Prostate gland (tissue), 2 donors: ENCODE measurements at regions not wholly inside any gene's neighbourhood (a gene's known extent, or its start where the extent isn't known, plus 50 kb on each side); places are given as distances from the start of the nearest gene placed in this dataset.

Experiments used
- DNase-seq: peaks from one replicate; pipeline ENCODE4 v3.0.0-alpha.2; 2019; ENCODE audit warnings: low spot score
- H3K27ac ChIP-seq, 2 donors: fragments of 200-600 bp; sonication (generic); 2 replicates each; pipeline ENCODE4 v1.5.1; 2017 to 2019
- H3K27me3 ChIP-seq: fragments of 200-600 bp; sonication (generic); replicated peaks from 2 replicates; pipeline ENCODE4 v1.5.1; 2019; ENCODE audit not compliant: insufficient read depth
- H3K36me3 ChIP-seq, 2 donors: fragments of 200-600 bp; sonication (generic); 1 replicate in 1 of 2; 2 replicates in 1 of 2; pipeline versions ENCODE4 v1.5.1 to v1.8.1; 2017 to 2019
- H3K4me1 ChIP-seq: fragments of 200-600 bp; sonication (generic); replicated peaks from 2 replicates; pipeline ENCODE4 v1.5.1; 2019
- H3K4me3 ChIP-seq, 2 donors: fragments of 200-600 bp; sonication (generic); 2 replicates each; pipeline ENCODE4 v1.5.1; 2017 to 2019
- H3K9me3 ChIP-seq: fragments of 200-600 bp; sonication (generic); 2 replicates; pipeline ENCODE4 v1.5.1; 2017
- CTCF ChIP-seq, 4 experiments: fragments of 200-600 bp in 2 of 4; fragments of 450-650 bp in 2 of 4; sonication (generic) in 2 of 4; IDR thresholded peaks; 1 replicate in 3 of 4; 2 replicates in 1 of 4; pipeline ENCODE4 v1.5.1; 2016 to 2019; ENCODE audit warnings: antibody characterized with exemption in 4 of 4, mild to moderate bottlenecking in 2 of 4, moderate library complexity in 2 of 4
- POLR2A ChIP-seq: fragments of 450-650 bp; IDR thresholded peaks from one replicate; pipeline ENCODE4 v1.6.1; 2016; ENCODE audit warnings: antibody characterized with exemption, mild to moderate bottlenecking
- POLR2AphosphoS5 ChIP-seq: sonication (generic); formaldehyde crosslinking; IDR thresholded peaks from one replicate; pipeline ENCODE4 v1.6.1; 2017; ENCODE audit warnings: antibody characterized with exemption
- WGBS: methylation state at CpG from one replicate; pipeline ENCODE4 v1.1.5; 2018; 5-methylcytosine and 5-hydroxymethylcytosine counted together
- intact Hi-C: fragments of 100-400 bp; cut with DNase I; formaldehyde crosslinking; loops from one replicate; pipeline ENCODE4 v1.14.2; 2022

- 54% methylated on average over 3 of the region's 3 CpGs for WGBS
- no peak for DNase-seq
- H3K27me3 ChIP-seq = no peaks in the 10 kb centered on the region
- no peak overlapping the region for H3K4me3 ChIP-seq
- H3K27ac ChIP-seq = no peak overlapping the region
- no peak for TF ChIP-seq POLR2A
- no peak for TF ChIP-seq CTCF (IDR thresholded peaks at IDR 0.05)
- no peak for TF ChIP-seq POLR2AphosphoS5
- H3K9me3 ChIP-seq = no peaks in the 10 kb centered on the region
- intact Hi-C loops = no loop called here
- no peaks in the 10 kb centered on the region for H3K36me3 ChIP-seq
- H3K4me1 ChIP-seq = no peaks in the 10 kb centered on the region
Observed at GRCh38 chr1:195738966-195739650, 869.1 kb downstream of the KCNT2 start.

DNA sequence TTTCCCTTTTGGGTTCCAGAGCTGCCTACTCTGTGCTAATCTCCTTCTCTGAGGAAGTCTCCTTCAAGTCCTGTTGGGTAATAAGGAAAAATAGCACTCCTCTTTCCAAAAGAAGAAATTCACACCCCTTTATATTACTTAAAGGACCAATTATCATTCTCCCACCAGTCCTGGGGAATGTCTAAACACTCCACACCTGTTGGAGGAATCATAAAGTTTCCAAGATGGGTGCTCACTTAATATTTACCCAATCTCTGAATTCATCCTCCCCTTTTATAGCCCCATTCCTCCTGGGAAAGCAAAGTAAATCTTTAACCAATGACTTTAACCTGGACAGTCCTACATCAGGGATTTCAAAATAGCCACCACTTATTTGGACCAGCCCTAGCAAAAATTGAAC is 873.1 kb downstream of the KCNT2 start:
- Histone ChIP-seq H3K27me3 (no peaks in the 10 kb centered on the region), H3K36me3 (no peaks in the 10 kb centered on the region), H3K9me3 (no peaks in the 10 kb centered on the region), H3K4me1 (no peaks in the 10 kb centered on the region), H3K27ac (no peak overlapping the region), H3K4me3 (no peak overlapping the region)
- no peak for TF ChIP-seq POLR2A
- TF ChIP-seq POLR2AphosphoS5 = no peak
- TF ChIP-seq CTCF (IDR thresholded peaks at IDR 0.05) = no peak
- intact Hi-C loops = no loop called here
- no peak for DNase-seq

DNA sequence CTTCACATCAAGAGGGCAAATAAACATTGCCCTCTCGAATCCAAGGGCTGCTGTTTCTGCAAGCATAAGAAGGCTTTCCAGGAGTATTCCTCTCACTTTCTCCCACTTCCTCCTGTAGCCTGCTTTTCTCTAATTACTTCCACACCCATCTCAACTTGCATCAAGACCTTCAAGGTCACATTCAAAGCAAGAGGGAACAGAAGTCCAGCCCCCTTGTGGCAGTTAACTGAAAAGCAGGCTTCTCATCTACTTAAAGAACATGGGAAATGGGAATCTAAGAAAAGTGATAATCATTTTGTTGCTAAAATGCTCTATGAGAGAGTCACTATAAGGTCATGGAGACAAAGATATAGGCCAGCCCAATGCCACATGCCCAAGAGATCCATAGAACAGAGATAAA is 874.4 kb downstream of the KCNT2 start:
- no peaks in the 10 kb centered on the region for H3K27me3 ChIP-seq
- 74% methylated on average over 1 of the region's 1 CpG for WGBS
- DNase-seq = no peak
- intact Hi-C loops = no loop called here
- no peaks in the 10 kb centered on the region for H3K9me3 ChIP-seq
- H3K36me3 ChIP-seq = no peaks in the 10 kb centered on the region
- H3K4me1 ChIP-seq = no peaks in the 10 kb centered on the region
- no peak overlapping the region for H3K4me3 ChIP-seq
- no peak for TF ChIP-seq POLR2AphosphoS5
- no peak for TF ChIP-seq POLR2A
- no peak for TF ChIP-seq CTCF (IDR thresholded peaks at IDR 0.05)
- no peak overlapping the region for H3K27ac ChIP-seq

GRCh38 chr1:195733408-195733807 is 874.8 kb downstream of the KCNT2 start:
- DNase-seq = no peak
- H3K9me3 ChIP-seq = no peaks in the 10 kb centered on the region
- TF ChIP-seq POLR2A = no peak
- no peak for TF ChIP-seq POLR2AphosphoS5
- TF ChIP-seq CTCF (IDR thresholded peaks at IDR 0.05) = no peak
- H3K27ac ChIP-seq = no peak overlapping the region
- no peaks in the 10 kb centered on the region for H3K36me3 ChIP-seq
- H3K4me3 ChIP-seq = no peak overlapping the region
- H3K27me3 ChIP-seq = no peaks in the 10 kb centered on the region
- 79% methylated on average over 4 of the region's 4 CpGs for WGBS
- H3K4me1 ChIP-seq = no peaks in the 10 kb centered on the region
- intact Hi-C loops = no loop called here

GRCh38 chr1:195731385-195731784 is 876.9 kb downstream of the KCNT2 start:
- intact Hi-C loops = no loop called here
- no peaks in the 10 kb centered on the region for H3K9me3 ChIP-seq
- no peak for DNase-seq
- no peaks in the 10 kb centered on the region for H3K4me1 ChIP-seq
- H3K4me3 ChIP-seq = no peak overlapping the region
- no peak for TF ChIP-seq POLR2A
- no peak for TF ChIP-seq POLR2AphosphoS5
- no peak for TF ChIP-seq CTCF (IDR thresholded peaks at IDR 0.05)
- WGBS = 79% methylated on average over 2 of the region's 2 CpGs
- no peaks in the 10 kb centered on the region for H3K27me3 ChIP-seq
- H3K36me3 ChIP-seq = no peaks in the 10 kb centered on the region
- no peak overlapping the region for H3K27ac ChIP-seq
